AG04449 (cell line): ENCODE measurements at regions not wholly inside any gene's neighbourhood (a gene's known extent, or its start where the extent isn't known, plus 50 kb on each side); places are given as distances from the start of the nearest gene placed in this dataset.

Experiments
- CTCF ChIA-PET: fragments of 350-600 bp; formaldehyde crosslinking; extraction: SDS; loops from one replicate; lab custom pipeline; 2021; ENCODE audit warnings: antibody characterized with exemption; lab: Yijun Ruan, JAX
- POLR2A ChIA-PET: fragments of 400-600, 350-600 bp; formaldehyde crosslinking; extraction: SDS; loops from one replicate; lab custom pipeline; 2020; ENCODE audit warnings: antibody characterized with exemption, inconsistent platforms; lab: Yijun Ruan, JAX
- DNase-seq: peaks from one replicate; pipeline ENCODE4 v3.0.0-alpha.2; 2010; ENCODE audit warnings: low read depth, low spot score
- H3K4me3 ChIP-seq: 2 replicates; pipeline ENCODE4 v1.5.1; 2011; ENCODE audit warnings: low read depth, mild to moderate bottlenecking, control low read depth, low read length
- CTCF ChIP-seq: IDR thresholded peaks from one replicate; pipeline ENCODE4 v1.5.1; 2011; ENCODE audit warnings: mild to moderate bottlenecking, moderate library complexity, low read length, control low read depth, inconsistent platforms; ENCODE audit not compliant: insufficient read depth; ENCODE audit errors: missing control alignments

- H3K4me3 ChIP-seq: no peak overlapping the region
- CTCF ChIA-PET: no interaction called here
- TF ChIP-seq CTCF: no peak
- POLR2A ChIA-PET: no interaction called here
- DNase-seq: no peak
These were observed 508.6 kb downstream of the ADCYAP1 start for GRCh38 chr18:1413323-1413675.

- ChIA-PET CTCF (no interaction called here), POLR2A (no interaction called here)
- TF ChIP-seq CTCF: no peak
- no peak for DNase-seq
- H3K4me3 ChIP-seq: no peak overlapping the region
These were observed 511.4 kb downstream of the ADCYAP1 start for GRCh38 chr18:1416074-1416473.

- no peak for TF ChIP-seq CTCF
- no peak overlapping the region for H3K4me3 ChIP-seq
- ChIA-PET POLR2A (no interaction called here), CTCF (no interaction called here)
- DNase-seq: no peak
These were observed 516.8 kb downstream of the ADCYAP1 start for GRCh38 chr18:1421502-1421901.

- TF ChIP-seq CTCF: no peak
- ChIA-PET POLR2A (no interaction called here), CTCF (no interaction called here)
- no peak for DNase-seq
- no peak overlapping the region for H3K4me3 ChIP-seq
These were observed 518.0 kb downstream of the ADCYAP1 start for GRCh38 chr18:1422634-1423033.

GRCh38 chr18:1425679-1426078, 521.0 kb downstream of the ADCYAP1 start:
- TF ChIP-seq CTCF: no peak
- ChIA-PET CTCF (no interaction called here), POLR2A (no interaction called here)
- no peak overlapping the region for H3K4me3 ChIP-seq
- DNase-seq: no peak

- H3K4me3 ChIP-seq: no peak overlapping the region
- ChIA-PET POLR2A (no interaction called here), CTCF (no interaction called here)
- no peak for DNase-seq
- TF ChIP-seq CTCF: no peak
These were observed 530.8 kb downstream of the ADCYAP1 start for GRCh38 chr18:1435487-1435886.
